T-helper 22 cell (primary cell): ENCODE measurements at regions not wholly inside any gene's neighbourhood (a gene's known extent, or its start where the extent isn't known, plus 50 kb on each side); places are given as distances from the start of the nearest gene placed in this dataset.
"Not testable (repeated sequence)": the region's sequence is repeated elsewhere in the genome, so short reads cannot be mapped to it uniquely, and the experiment has no call there.

ENCODE experiments used
- DNase-seq: peaks from one replicate; pipeline ENCODE4 v3.0.0-alpha.2; 2020; ENCODE audit warnings: low read depth

- DNase-seq: no peak
Observed at GRCh38 chr2:182595650-182596049, 120.4 kb upstream of the DNAJC10 start.

GRCh38 chr2:182597570-182598295 lies 118.3 kb upstream of the DNAJC10 start:
- no peak for DNase-seq

- no peak for DNase-seq
Observed at GRCh38 chr2:182598626-182599025, 117.4 kb upstream of the DNAJC10 start.

GRCh38 chr2:182605166-182605565 lies 110.9 kb upstream of the DNAJC10 start:
- no peak for DNase-seq

- no peak for DNase-seq
Observed at GRCh38 chr2:182606728-182607681, 109.1 kb upstream of the DNAJC10 start.

- DNase-seq: no peak
Observed at GRCh38 chr2:182608181-182608845, 107.7 kb upstream of the DNAJC10 start.

- not testable (repeated sequence) for DNase-seq
Observed at GRCh38 chr2:182609005-182609404, 107.1 kb upstream of the DNAJC10 start.

- DNase-seq: no peak
Observed at GRCh38 chr2:182610231-182610630, 105.8 kb upstream of the DNAJC10 start.

- DNase-seq: no peak
Observed at GRCh38 chr2:182611009-182611408, 105.0 kb upstream of the DNAJC10 start.

GRCh38 chr2:182615036-182615435 lies 101.0 kb upstream of the DNAJC10 start:
- DNase-seq: no peak

GRCh38 chr2:182616471-182617393 lies 99.3 kb upstream of the DNAJC10 start:
- no peak for DNase-seq

- no peak for DNase-seq
Observed at GRCh38 chr2:182618672-182619079, 97.4 kb upstream of the DNAJC10 start.

GRCh38 chr2:182619276-182619675 lies 96.8 kb upstream of the DNAJC10 start:
- no peak for DNase-seq

- no peak for DNase-seq
Observed at GRCh38 chr2:182621191-182621590, 94.9 kb upstream of the DNAJC10 start.

GRCh38 chr2:182621810-182622209 lies 94.2 kb upstream of the DNAJC10 start:
- no peak for DNase-seq

GRCh38 chr2:182622231-182622630 lies 93.8 kb upstream of the DNAJC10 start:
- DNase-seq: no peak

GRCh38 chr2:182625814-182626213 lies 90.2 kb upstream of the DNAJC10 start:
- DNase-seq: no peak

- no peak for DNase-seq
Observed at GRCh38 chr2:182628916-182629315, 87.1 kb upstream of the DNAJC10 start.

- no peak for DNase-seq
Observed at GRCh38 chr2:182630207-182630606, 85.8 kb upstream of the DNAJC10 start.

GRCh38 chr2:182631299-182631698 lies 84.8 kb upstream of the DNAJC10 start:
- no peak for DNase-seq

GRCh38 chr2:182634386-182634785 lies 81.7 kb upstream of the DNAJC10 start:
- no peak for DNase-seq
